Progenitor cell of endocrine pancreas (in vitro differentiated cells): ENCODE measurements at regions not wholly inside any gene's neighbourhood (a gene's known extent, or its start where the extent isn't known, plus 50 kb on each side); places are given as distances from the start of the nearest gene placed in this dataset.

Experiments used
- DNase-seq: peaks from one replicate; pipeline ENCODE4 v3.0.0; 2021; ENCODE audit warnings: low spot score; ENCODE audit not compliant: unreplicated experiment
- H3K27ac Mint-ChIP-seq: 2 replicates; pipeline ENCODE4 v1.8.0; 2021; ENCODE audit warnings: mild to moderate bottlenecking, moderate library complexity, mixed read lengths
- H3K27me3 Mint-ChIP-seq: 2 replicates; pipeline ENCODE4 v1.8.0; 2021; ENCODE audit warnings: mixed read lengths
- H3K36me3 Mint-ChIP-seq: 2 replicates; pipeline ENCODE4 v1.8.0; 2022; ENCODE audit warnings: mixed read lengths; ENCODE audit not compliant: insufficient read depth
- H3K4me1 Mint-ChIP-seq: 2 replicates; pipeline ENCODE4 v1.8.0; 2021; ENCODE audit warnings: low read depth, mixed read lengths
- H3K4me3 Mint-ChIP-seq: 2 replicates; pipeline ENCODE4 v1.8.0; 2021; ENCODE audit warnings: low read depth, mild to moderate bottlenecking, moderate library complexity, mixed read lengths
- H3K9me3 Mint-ChIP-seq: 2 replicates; pipeline ENCODE4 v1.8.0; 2021; ENCODE audit warnings: low read depth, mixed read lengths
- CTCF ChIP-seq: fragments of 200-600 bp; sonication (generic); IDR thresholded peaks from one replicate; pipeline ENCODE4 v1.5.0; 2021; ENCODE audit warnings: antibody characterized with exemption, mild to moderate bottlenecking; ENCODE audit not compliant: unreplicated experiment

DNA sequence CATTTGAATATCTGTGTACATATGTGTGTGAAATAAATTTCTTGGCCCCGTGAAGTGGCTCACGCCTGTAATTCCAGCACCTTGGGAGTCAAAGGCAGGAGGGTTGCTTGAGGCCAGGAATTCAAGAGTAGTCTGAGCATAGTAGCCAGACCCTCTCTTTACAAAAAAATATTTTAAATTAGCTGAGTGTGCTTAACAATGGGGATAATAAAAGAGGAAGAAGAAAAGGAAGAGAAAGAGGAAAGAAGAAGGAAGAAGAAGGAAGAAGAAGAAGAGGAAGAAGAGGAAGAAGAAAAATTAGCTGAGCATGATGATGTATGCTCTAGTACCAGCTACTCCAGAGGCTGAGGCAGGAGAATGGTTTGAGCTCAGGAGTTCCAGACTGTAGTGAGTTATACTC, 52.1 kb upstream of the XPO1 start:
- peaks cover 13% of the 10 kb centered on the region for H3K9me3 Mint-ChIP-seq
- peaks cover 1% of the 10 kb centered on the region for H3K36me3 Mint-ChIP-seq
- TF ChIP-seq CTCF: no peak
- H3K4me3 Mint-ChIP-seq: no peak overlapping the region
- no peaks in the 10 kb centered on the region for H3K4me1 Mint-ChIP-seq
- H3K27ac Mint-ChIP-seq: no peak overlapping the region
- no peak for DNase-seq
- no peaks in the 10 kb centered on the region for H3K27me3 Mint-ChIP-seq

GRCh38 chr2:61588566-61588965, 50.4 kb upstream of the XPO1 start:
- H3K9me3 Mint-ChIP-seq: peaks cover 10% of the 10 kb centered on the region
- no peak for TF ChIP-seq CTCF
- H3K27ac Mint-ChIP-seq: no peak overlapping the region
- H3K36me3 Mint-ChIP-seq: peaks cover 1% of the 10 kb centered on the region
- H3K27me3 Mint-ChIP-seq: no peaks in the 10 kb centered on the region
- DNase-seq: no peak
- H3K4me1 Mint-ChIP-seq: no peaks in the 10 kb centered on the region
- no peak overlapping the region for H3K4me3 Mint-ChIP-seq
